B cell (primary cell): ENCODE measurements at regions not wholly inside any gene's neighbourhood (a gene's known extent, or its start where the extent isn't known, plus 50 kb on each side); places are given as distances from the start of the nearest gene placed in this dataset.

Experiments used
- ATAC-seq: fragments of 200-7000 bp; cut with Tn5 transposase; one replicate; pipeline ENCODE4 v1.10.0; 2021; ENCODE audit warnings: low read depth, mild to moderate bottlenecking, moderate number of reproducible peaks, moderate library complexity
- CTCF ChIA-PET: fragments of 350-600 bp; sonication (Branson Sonifier 250); formaldehyde crosslinking; loops from one replicate; lab custom pipeline; 2021; ENCODE audit warnings: antibody characterized with exemption, inconsistent platforms; lab: Charles Lee
- POLR2A ChIA-PET: fragments of 350-600 bp; sonication (Branson Sonifier 250); formaldehyde crosslinking; loops from one replicate; lab custom pipeline; 2021; ENCODE audit warnings: antibody characterized with exemption; lab: Charles Lee
- DNase-seq: peaks from one replicate; pipeline ENCODE4 v3.0.0; 2013
- H2AFZ ChIP-seq: 2 replicates; pipeline ENCODE4 v1.6.1; 2012; ENCODE audit warnings: mild to moderate bottlenecking, low read depth, low read length; ENCODE audit not compliant: insufficient read depth, poor library complexity, severe bottlenecking
- H3K27ac ChIP-seq, 2 donors: 1 replicate in 1 of 2; 2 replicates in 1 of 2; pipeline ENCODE4 v1.5.1; 2012 to 2013; ENCODE audit warnings: low read length in 2 of 2, mild to moderate bottlenecking in 2 of 2, moderate library complexity in 1 of 2
- H3K27me3 ChIP-seq, 4 experiments: fragments of 200-600 bp in 1 of 4; sonication (generic) in 1 of 4; replicated peaks in 1 of 4; 1 replicate in 2 of 4; 2 replicates in 2 of 4; pipeline versions ENCODE4 v1.6.1 to v1.7.0; 2013 to 2016; ENCODE audit warnings: low read length in 3 of 4, mild to moderate bottlenecking in 2 of 4, mixed read lengths in 1 of 4, moderate library complexity in 1 of 4; ENCODE audit not compliant: insufficient read depth in 4 of 4, control insufficient read depth in 3 of 4; ENCODE audit errors: control extremely low read depth in 1 of 4
- H3K36me3 ChIP-seq, 2 experiments: replicated peaks in 1 of 2; 1 replicate in 1 of 2; 2 replicates in 1 of 2; pipeline versions ENCODE4 v1.6.1 to v1.7.1; 2013; ENCODE audit warnings: low read length in 1 of 2; ENCODE audit not compliant: insufficient read depth in 2 of 2, control insufficient read depth in 1 of 2; ENCODE audit errors: control extremely low read depth in 1 of 2, extremely low read depth in 1 of 2
- H3K4me1 ChIP-seq, 2 donors: fragments of 200-600 bp in 1 of 2; sonication (generic) in 1 of 2; 1 replicate in 1 of 2; 2 replicates in 1 of 2; pipeline versions ENCODE4 v1.5.1 to v1.6.1; 2013 to 2017; ENCODE audit warnings: low read length in 2 of 2; ENCODE audit not compliant: control insufficient read depth in 2 of 2, insufficient read depth in 2 of 2
- H3K4me2 ChIP-seq: replicated peaks from 2 replicates; pipeline ENCODE3; 2012; ENCODE audit warnings: mild to moderate bottlenecking, low read depth, low read length; ENCODE audit not compliant: poor library complexity, severe bottlenecking
- H3K4me3 ChIP-seq, 5 experiments: fragments of 200-600 bp in 1 of 5; sonication (generic) in 1 of 5; 1 replicate in 3 of 5; 2 replicates in 2 of 5; pipeline versions ENCODE4 v1.5.1 to v1.7.0; 2011 to 2016; ENCODE audit warnings: low read length in 4 of 5, mild to moderate bottlenecking in 4 of 5, low read depth in 2 of 5, control low read depth in 1 of 5, moderate library complexity in 1 of 5; ENCODE audit not compliant: insufficient read depth in 1 of 5; ENCODE audit errors: control extremely low read depth in 1 of 5, extremely low read depth in 1 of 5
- H3K79me2 ChIP-seq: fragments of 200-600 bp; sonication (generic); one replicate; pipeline ENCODE4 v1.6.0; 2016; ENCODE audit warnings: low read length; ENCODE audit not compliant: control insufficient read depth, insufficient read depth
- H3K9ac ChIP-seq: fragments of 200-600 bp; sonication (generic); 2 replicates; pipeline ENCODE4 v1.6.1; 2017; ENCODE audit warnings: mild to moderate bottlenecking, low read length, moderate library complexity
- H3K9me3 ChIP-seq, 3 donors: one replicate each; pipeline versions ENCODE4 v1.6.1 to v1.7.1; 2013; ENCODE audit warnings: low read length in 2 of 3; ENCODE audit not compliant: control insufficient read depth in 2 of 3, insufficient read depth in 1 of 3; ENCODE audit errors: control extremely low read depth in 1 of 3
- H4K20me1 ChIP-seq: 2 replicates; pipeline ENCODE4 v1.6.0; 2012; ENCODE audit warnings: mild to moderate bottlenecking, low read length; ENCODE audit not compliant: insufficient read depth, control insufficient read depth, poor library complexity, severe bottlenecking
- H3K27ac Mint-ChIP-seq: one replicate; pipeline ENCODE4 v1.8.0; 2021; ENCODE audit warnings: mixed read lengths
- H3K27me3 Mint-ChIP-seq: one replicate; pipeline ENCODE4 v1.8.0; 2021; ENCODE audit warnings: mixed read lengths
- H3K4me1 Mint-ChIP-seq: one replicate; pipeline ENCODE4 v1.8.0; 2021; ENCODE audit warnings: mixed read lengths
- H3K4me3 Mint-ChIP-seq: one replicate; pipeline ENCODE4 v1.8.0; 2021; ENCODE audit warnings: mixed read lengths
- H3K9me3 Mint-ChIP-seq: one replicate; pipeline ENCODE4 v1.8.0; 2022; ENCODE audit warnings: mixed read lengths; ENCODE audit not compliant: insufficient read depth
- CTCF ChIP-seq: fragments of 200-600 bp; IDR thresholded peaks from one replicate; pipeline ENCODE4 v1.8.0; 2022; ENCODE audit warnings: antibody characterized with exemption, mild to moderate bottlenecking
- EZH2 ChIP-seq: IDR thresholded peaks from 2 replicates; pipeline ENCODE4 v1.6.1; 2012; ENCODE audit warnings: borderline replicate concordance, low read depth, mild to moderate bottlenecking, moderate library complexity, low read length; ENCODE audit not compliant: insufficient read depth, poor library complexity, severe bottlenecking
- WGBS: methylation state at CpG from one replicate; pipeline ENCODE4 v1.1.5; 2013; ENCODE audit warnings: missing lambda C conversion rate; ENCODE audit not compliant: insufficient coverage; 5-methylcytosine and 5-hydroxymethylcytosine counted together
- intact Hi-C: fragments of 100-400 bp; cut with micrococcal nuclease; formaldehyde crosslinking; loops from one replicate; pipeline ENCODE4 v1.10.0; 2022

- Histone ChIP-seq H4K20me1 (no peaks in the 10 kb centered on the region), H3K9ac (no peak overlapping the region), H3K27ac (no peak overlapping the region), H3K36me3 (no peaks in the 10 kb centered on the region), H3K4me1 (peaks cover 7 to 11% of the 10 kb centered on the region in 2 donors), H3K9me3 (no peaks in the 10 kb centered on the region), H2AFZ (no peak overlapping the region), H3K27me3 (peaks cover 0 to 5% (median 1%) of the 10 kb centered on the region in 4 experiments), H3K79me2 (no peaks in the 10 kb centered on the region), H3K4me3 (no peak overlapping the region), H3K4me2 (no peak overlapping the region)
- Mint-ChIP-seq H3K4me1 (peaks cover 10% of the 10 kb centered on the region), H3K27me3 (peaks cover 12% of the 10 kb centered on the region), H3K4me3 (no peak overlapping the region), H3K27ac (no peak overlapping the region), H3K9me3 (no peaks in the 10 kb centered on the region)
- POLR2A ChIA-PET = no interaction called here
- WGBS = 88% methylated on average over 13 of the region's 13 CpGs
- CTCF ChIA-PET = no interaction called here
- intact Hi-C loops = no loop called here
- TF ChIP-seq CTCF (no peak), EZH2 (no peak)
- DNase-seq (no peak), ATAC-seq (no peak)
These were observed 246.3 kb upstream of the RAB4A start for GRCh38 chr1:229024528-229025130.

GRCh38 chr1:229025576-229025975 is 245.3 kb upstream of the RAB4A start:
- Histone ChIP-seq H3K9ac (no peak overlapping the region), H3K36me3 (no peaks in the 10 kb centered on the region), H3K9me3 (no peaks in the 10 kb centered on the region), H3K4me3 (no peak overlapping the region), H4K20me1 (no peaks in the 10 kb centered on the region), H3K27me3 (peaks cover 0 to 5% (median 0%) of the 10 kb centered on the region in 4 experiments), H3K27ac (no peak overlapping the region), H3K79me2 (no peaks in the 10 kb centered on the region), H3K4me1 (peaks cover 7 to 11% of the 10 kb centered on the region in 2 donors), H3K4me2 (no peak overlapping the region), H2AFZ (no peak overlapping the region)
- POLR2A ChIA-PET = no interaction called here
- ATAC-seq (no peak), DNase-seq (no peak)
- Mint-ChIP-seq H3K4me1 (peaks cover 10% of the 10 kb centered on the region), H3K27ac (no peak overlapping the region), H3K4me3 (no peak overlapping the region), H3K9me3 (no peaks in the 10 kb centered on the region), H3K27me3 (peaks cover 13% of the 10 kb centered on the region)
- no peak for TF ChIP-seq EZH2
- TF ChIP-seq CTCF = no peak
- intact Hi-C loops = no loop called here
- WGBS = 100% methylated on average over 1 of the region's 2 CpGs
- CTCF ChIA-PET = no interaction called here
